MM.1S (cell line): ENCODE measurements at regions not wholly inside any gene's neighbourhood (a gene's known extent, or its start where the extent isn't known, plus 50 kb on each side); places are given as distances from the start of the nearest gene placed in this dataset.

Experiments
- DNase-seq: peaks from one replicate; pipeline ENCODE4 v3.0.0-alpha.2; 2015
- H2AFZ ChIP-seq: fragments of 300-600 bp; sonication (generic); 2 replicates; pipeline ENCODE4 v1.6.0; 2016; ENCODE audit warnings: antibody characterized with exemption, low read length
- H3F3A ChIP-seq: fragments of 300-600 bp; sonication (generic); 2 replicates; pipeline ENCODE4 v1.6.1; 2016; ENCODE audit warnings: mild to moderate bottlenecking, antibody characterized with exemption, low read length, moderate library complexity, mixed read lengths; ENCODE audit not compliant: insufficient read depth
- H3K27ac ChIP-seq: fragments of 300-600 bp; sonication (generic); 2 replicates; pipeline ENCODE4 v1.5.1; 2016; ENCODE audit warnings: mild to moderate bottlenecking, low read length
- H3K27me3 ChIP-seq: fragments of 300-600 bp; sonication (generic); replicated peaks from 2 replicates; pipeline ENCODE4 v1.6.0; 2016; ENCODE audit warnings: low read length; ENCODE audit not compliant: insufficient read depth
- H3K36me3 ChIP-seq: fragments of 300-600 bp; sonication (generic); replicated peaks from 2 replicates; pipeline ENCODE4 v1.6.1; 2016; ENCODE audit warnings: mild to moderate bottlenecking, low read length, mixed read lengths; ENCODE audit not compliant: insufficient read depth
- H3K4me1 ChIP-seq: fragments of 300-600 bp; sonication (generic); 2 replicates; pipeline ENCODE4 v1.6.1; 2016; ENCODE audit warnings: low read length, mixed read lengths
- H3K4me2 ChIP-seq: fragments of 300-600 bp; sonication (generic); 2 replicates; pipeline ENCODE4 v1.6.0; 2016; ENCODE audit warnings: low read depth, low read length
- H3K4me3 ChIP-seq: fragments of 300-600 bp; sonication (generic); 2 replicates; pipeline ENCODE4 v1.5.1; 2016; ENCODE audit warnings: low read length, mixed read lengths
- H3K79me2 ChIP-seq: fragments of 300-600 bp; sonication (generic); 2 replicates; pipeline ENCODE4 v1.6.1; 2016; ENCODE audit warnings: mixed run types, low read length, mixed read lengths
- H3K9ac ChIP-seq: fragments of 300-600 bp; sonication (generic); 2 replicates; pipeline ENCODE4 v1.6.1; 2016; ENCODE audit warnings: low read length, mixed read lengths
- H3K9me2 ChIP-seq: fragments of 300-600 bp; sonication (generic); replicated peaks from 2 replicates; pipeline ENCODE4 v1.6.1; 2016; ENCODE audit warnings: mild to moderate bottlenecking, low read length, mixed read lengths; ENCODE audit not compliant: insufficient read depth
- H3K9me3 ChIP-seq: fragments of 300-600 bp; sonication (generic); replicated peaks from 2 replicates; pipeline ENCODE4 v1.6.1; 2016; ENCODE audit warnings: mild to moderate bottlenecking, low read length, mixed read lengths; ENCODE audit not compliant: insufficient read depth
- H4K20me1 ChIP-seq: fragments of 300-600 bp; sonication (generic); 2 replicates; pipeline ENCODE4 v1.6.1; 2016; ENCODE audit warnings: mild to moderate bottlenecking, low read length, moderate library complexity, mixed read lengths; ENCODE audit not compliant: insufficient read depth
- EZH2 ChIP-seq: fragments of 300-600 bp; sonication (generic); optimal IDR thresholded peaks from 2 replicates; pipeline ENCODE3; 2017; ENCODE audit warnings: low read depth, mild to moderate bottlenecking, antibody characterized with exemption, low read length, mixed read lengths
- EZH2phosphoT487 ChIP-seq: fragments of 300-600 bp; sonication (generic); IDR thresholded peaks from 2 replicates; pipeline ENCODE4 v1.6.1; 2018; ENCODE audit warnings: antibody characterized with exemption, low read length
- TF ChIP-seq, protein P1 (sequence below): fragments of 300-600 bp; sonication (generic); IDR thresholded peaks from 2 replicates; pipeline ENCODE4 v1.5.1; 2016; ENCODE audit warnings: antibody characterized with exemption, low read length, mixed read lengths

- DNase-seq, result no peak
- no peaks in the 10 kb centered on the region for H4K20me1 ChIP-seq
- no peak overlapping the region for H2AFZ ChIP-seq
- no peak overlapping the region for H3K4me3 ChIP-seq
- H3F3A ChIP-seq, result no peaks in the 10 kb centered on the region
- H3K4me1 ChIP-seq, result no peaks in the 10 kb centered on the region
- TF ChIP-seq, protein P1, sequence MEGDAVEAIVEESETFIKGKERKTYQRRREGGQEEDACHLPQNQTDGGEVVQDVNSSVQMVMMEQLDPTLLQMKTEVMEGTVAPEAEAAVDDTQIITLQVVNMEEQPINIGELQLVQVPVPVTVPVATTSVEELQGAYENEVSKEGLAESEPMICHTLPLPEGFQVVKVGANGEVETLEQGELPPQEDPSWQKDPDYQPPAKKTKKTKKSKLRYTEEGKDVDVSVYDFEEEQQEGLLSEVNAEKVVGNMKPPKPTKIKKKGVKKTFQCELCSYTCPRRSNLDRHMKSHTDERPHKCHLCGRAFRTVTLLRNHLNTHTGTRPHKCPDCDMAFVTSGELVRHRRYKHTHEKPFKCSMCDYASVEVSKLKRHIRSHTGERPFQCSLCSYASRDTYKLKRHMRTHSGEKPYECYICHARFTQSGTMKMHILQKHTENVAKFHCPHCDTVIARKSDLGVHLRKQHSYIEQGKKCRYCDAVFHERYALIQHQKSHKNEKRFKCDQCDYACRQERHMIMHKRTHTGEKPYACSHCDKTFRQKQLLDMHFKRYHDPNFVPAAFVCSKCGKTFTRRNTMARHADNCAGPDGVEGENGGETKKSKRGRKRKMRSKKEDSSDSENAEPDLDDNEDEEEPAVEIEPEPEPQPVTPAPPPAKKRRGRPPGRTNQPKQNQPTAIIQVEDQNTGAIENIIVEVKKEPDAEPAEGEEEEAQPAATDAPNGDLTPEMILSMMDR, result no peak
- TF ChIP-seq EZH2 (no peak), EZH2phosphoT487 (no peak)
- no peak overlapping the region for H3K9ac ChIP-seq
- H3K79me2 ChIP-seq, result no peaks in the 10 kb centered on the region
- H3K9me3 ChIP-seq, result no peaks in the 10 kb centered on the region
- no peaks in the 10 kb centered on the region for H3K36me3 ChIP-seq
- H3K9me2 ChIP-seq, result no peaks in the 10 kb centered on the region
- no peak overlapping the region for H3K27ac ChIP-seq
- no peak overlapping the region for H3K4me2 ChIP-seq
- H3K27me3 ChIP-seq, result peaks cover 28% of the 10 kb centered on the region
Observed at GRCh38 chr2:120809151-120809550, 73.5 kb downstream of the GLI2 start.

DNA sequence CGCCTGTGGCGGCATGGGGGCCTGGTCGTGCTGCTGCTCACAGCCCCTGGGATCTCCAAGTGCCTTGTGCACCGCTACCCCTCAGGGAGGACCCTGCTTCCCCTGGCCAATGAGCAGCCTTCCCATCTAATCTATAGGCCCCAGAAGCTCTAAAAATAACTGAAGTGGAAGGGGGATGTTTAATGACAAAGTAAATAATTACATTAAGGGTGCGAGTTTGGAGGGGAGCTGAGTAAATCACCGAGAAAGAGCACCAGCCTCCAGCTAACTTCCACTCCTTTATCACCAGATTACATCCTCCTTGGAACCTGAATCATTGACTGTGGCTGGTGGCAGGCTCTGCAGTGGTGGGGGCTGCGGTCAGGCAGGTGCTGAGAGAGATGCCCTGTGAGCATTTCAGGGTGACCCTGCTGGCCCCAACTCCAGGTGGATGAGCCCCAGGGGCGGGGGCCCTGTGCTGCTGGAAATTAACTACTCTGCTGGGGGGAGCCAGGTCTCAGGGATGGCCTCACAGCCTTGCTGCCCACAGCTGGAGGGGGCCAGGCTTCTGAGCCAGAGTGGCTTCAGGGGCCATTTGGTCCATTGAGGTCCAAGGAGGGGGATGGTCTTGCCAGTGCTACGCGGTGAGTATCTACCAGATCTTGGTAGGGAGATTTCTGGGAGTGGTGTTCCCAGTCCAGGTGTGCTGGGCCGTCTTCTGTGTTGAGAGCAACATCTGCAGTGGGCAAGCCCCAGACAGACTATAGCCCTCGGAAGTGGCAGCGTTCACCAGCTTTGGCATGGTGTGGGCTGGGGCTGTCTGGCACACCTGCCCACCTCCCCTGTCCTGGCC, 74.2 kb downstream of the GLI2 start:
- no peak overlapping the region for H2AFZ ChIP-seq
- no peak for DNase-seq
- H3K9me2 ChIP-seq, result no peaks in the 10 kb centered on the region
- no peaks in the 10 kb centered on the region for H4K20me1 ChIP-seq
- no peak overlapping the region for H3K4me3 ChIP-seq
- no peaks in the 10 kb centered on the region for H3K79me2 ChIP-seq
- H3K27ac ChIP-seq, result no peak overlapping the region
- TF ChIP-seq, protein P1, result no peak
- TF ChIP-seq EZH2phosphoT487 (no peak), EZH2 (no peak)
- no peaks in the 10 kb centered on the region for H3F3A ChIP-seq
- H3K9me3 ChIP-seq, result no peaks in the 10 kb centered on the region
- no peaks in the 10 kb centered on the region for H3K4me1 ChIP-seq
- no peak overlapping the region for H3K4me2 ChIP-seq
- peaks cover 31% of the 10 kb centered on the region for H3K27me3 ChIP-seq
- H3K9ac ChIP-seq, result no peak overlapping the region
- H3K36me3 ChIP-seq, result no peaks in the 10 kb centered on the region

DNA sequence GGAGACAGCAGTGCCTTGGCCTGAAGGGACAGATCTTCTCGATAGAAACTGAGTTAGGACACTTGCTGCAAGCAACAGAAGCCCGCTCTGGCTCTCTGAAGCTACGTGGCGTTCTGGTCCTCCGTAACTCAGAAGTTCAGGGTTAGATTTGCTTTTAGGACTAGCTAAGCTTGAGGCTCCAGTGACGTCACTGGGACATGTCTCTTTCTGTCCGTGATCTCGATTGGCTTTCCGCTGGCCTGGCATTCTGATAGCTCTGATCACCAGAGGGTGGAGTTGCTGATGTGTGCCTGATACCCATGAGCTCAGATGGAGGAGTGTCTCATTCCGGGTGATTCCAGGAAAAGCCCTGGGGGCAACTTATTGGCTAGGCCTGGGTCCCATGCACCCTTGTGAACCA, 75.0 kb downstream of the GLI2 start:
- H3K9me3 ChIP-seq, result no peaks in the 10 kb centered on the region
- no peaks in the 10 kb centered on the region for H3K4me1 ChIP-seq
- no peak for DNase-seq
- no peaks in the 10 kb centered on the region for H3K36me3 ChIP-seq
- no peaks in the 10 kb centered on the region for H3F3A ChIP-seq
- no peak overlapping the region for H3K4me2 ChIP-seq
- H4K20me1 ChIP-seq, result no peaks in the 10 kb centered on the region
- H3K27me3 ChIP-seq, result peaks cover 28% of the 10 kb centered on the region
- TF ChIP-seq EZH2 (no peak), EZH2phosphoT487 (no peak)
- TF ChIP-seq, protein P1, result no peak
- H3K79me2 ChIP-seq, result no peaks in the 10 kb centered on the region
- no peaks in the 10 kb centered on the region for H3K9me2 ChIP-seq
- H3K27ac ChIP-seq, result no peak overlapping the region
- H3K4me3 ChIP-seq, result no peak overlapping the region
- H2AFZ ChIP-seq, result no peak overlapping the region
- H3K9ac ChIP-seq, result no peak overlapping the region
